Stimulated activated naive CD4-positive, alpha-beta T cell (primary cell): ENCODE measurements at regions not wholly inside any gene's neighbourhood (a gene's known extent, or its start where the extent isn't known, plus 50 kb on each side); places are given as distances from the start of the nearest gene placed in this dataset.

ENCODE experiments used
- DNase-seq, 6 experiments: peaks; one replicate each; lab custom pipeline; 2025; lab: John Stamatoyannopoulos, UW

DNA sequence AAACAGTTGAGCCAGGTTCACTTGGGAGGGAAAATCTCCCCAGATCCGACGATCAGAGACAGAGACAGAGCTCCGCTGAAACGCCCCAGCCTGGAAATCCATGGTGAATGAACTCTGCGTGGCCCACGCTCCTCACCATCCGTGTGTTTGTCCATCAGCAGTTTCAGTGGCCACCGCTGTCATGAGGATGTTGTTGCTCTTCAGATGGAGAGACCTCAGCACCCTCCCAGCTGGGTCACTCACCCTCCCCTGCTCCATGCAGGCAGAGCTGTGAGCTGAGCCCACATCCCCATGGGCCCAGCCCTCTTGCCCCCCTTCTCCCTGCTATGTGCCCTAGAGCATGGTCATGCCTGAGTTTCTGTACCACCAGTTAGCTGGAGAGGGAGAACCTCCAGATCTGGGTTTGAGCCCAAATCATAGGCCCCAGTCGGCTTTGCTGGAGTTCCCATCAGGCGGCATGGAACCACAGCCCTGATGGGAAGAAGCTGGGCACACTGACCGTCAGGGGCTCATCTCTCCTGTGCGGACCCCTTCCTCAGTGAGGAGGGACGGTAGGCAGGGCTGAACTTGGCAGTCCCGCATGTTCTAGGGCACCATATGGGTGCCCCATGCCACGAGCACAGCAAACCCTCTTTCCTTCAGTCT lies 154.4 kb upstream of the COL5A1 start:
- no peak for DNase-seq

DNA sequence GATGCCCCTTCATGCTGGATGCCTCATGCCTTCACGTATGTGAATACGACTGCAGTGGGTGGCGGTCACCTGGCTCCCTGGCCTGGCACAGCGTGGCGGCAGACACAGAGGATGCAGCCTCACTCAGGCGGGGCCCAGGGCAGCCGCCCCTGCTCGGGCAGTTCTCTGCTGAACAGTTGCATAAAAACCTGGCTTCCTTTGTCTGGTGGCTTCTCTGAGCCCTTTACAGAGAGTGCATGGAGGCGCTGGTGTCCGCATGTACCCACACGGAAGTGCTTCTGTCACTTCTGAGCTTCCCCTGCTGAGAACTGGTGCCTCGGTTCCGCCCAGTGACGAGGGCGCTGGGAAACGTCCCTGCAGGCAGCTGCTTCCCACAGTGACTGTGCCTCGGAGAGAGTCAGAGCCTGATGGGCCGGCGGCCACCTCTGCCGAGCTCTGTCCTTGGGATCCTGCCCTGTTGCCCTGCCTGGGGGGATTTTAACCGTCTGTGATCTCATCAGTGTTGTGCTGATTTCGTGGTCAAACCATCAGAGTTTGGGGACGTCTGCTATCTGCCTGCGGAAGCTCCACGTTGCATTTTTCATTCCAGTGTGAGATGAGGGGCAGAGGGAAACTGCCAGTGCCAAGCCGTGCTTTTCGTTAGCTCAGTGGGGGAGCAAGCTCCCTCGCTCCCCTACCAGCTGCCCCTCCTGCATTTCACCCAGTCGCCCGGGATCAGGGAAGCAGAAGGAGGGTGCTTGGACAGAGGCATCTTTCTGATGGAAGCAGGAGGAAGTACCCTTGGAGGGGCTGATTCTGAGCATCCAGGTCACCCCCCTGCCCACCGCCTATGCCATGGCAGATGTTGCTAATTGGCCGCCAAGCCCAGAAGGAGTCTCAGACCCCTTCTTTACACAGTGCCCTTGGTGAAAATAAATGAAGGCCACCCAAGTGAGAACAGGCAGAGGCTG lies 153.0 kb upstream of the COL5A1 start:
- DNase-seq: no peak

DNA sequence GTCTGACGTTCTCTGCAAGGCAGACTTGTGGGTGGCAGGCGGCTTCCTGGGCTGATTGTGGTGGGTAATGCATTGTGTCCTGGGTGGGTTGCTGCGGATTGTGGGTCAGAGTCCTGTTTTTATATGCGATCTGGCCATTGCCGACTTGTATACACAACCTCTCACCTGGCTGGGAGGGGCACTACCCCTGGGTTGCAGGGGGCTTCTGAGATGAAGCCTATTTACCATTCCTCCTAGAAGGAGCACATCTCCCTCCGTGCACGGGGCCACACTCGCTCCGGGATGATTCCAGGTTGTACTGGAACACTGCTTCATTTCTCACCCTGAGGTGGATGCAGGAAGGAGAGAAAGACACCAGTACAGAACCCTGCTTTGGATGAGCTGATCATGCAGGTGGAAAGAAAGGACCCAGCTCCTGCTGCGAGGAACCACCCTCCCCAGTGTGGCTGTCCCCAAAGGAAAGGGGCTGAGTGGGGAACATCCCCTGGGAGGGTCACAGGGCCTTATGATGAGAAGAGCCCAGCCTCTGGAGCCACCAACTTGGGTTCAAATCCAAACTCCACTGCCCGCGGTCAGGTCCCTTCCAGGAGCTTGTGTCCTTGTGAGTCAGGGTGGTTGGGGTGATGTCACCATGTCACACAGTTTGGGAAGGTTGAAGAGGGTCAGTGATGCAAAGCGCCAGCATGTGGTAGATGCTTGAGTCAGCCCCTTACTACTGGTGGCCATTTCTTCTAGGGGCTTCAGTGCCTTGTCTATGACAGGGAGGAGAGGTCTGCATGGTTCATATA lies 151.8 kb upstream of the COL5A1 start:
- DNase-seq: no peak

DNA sequence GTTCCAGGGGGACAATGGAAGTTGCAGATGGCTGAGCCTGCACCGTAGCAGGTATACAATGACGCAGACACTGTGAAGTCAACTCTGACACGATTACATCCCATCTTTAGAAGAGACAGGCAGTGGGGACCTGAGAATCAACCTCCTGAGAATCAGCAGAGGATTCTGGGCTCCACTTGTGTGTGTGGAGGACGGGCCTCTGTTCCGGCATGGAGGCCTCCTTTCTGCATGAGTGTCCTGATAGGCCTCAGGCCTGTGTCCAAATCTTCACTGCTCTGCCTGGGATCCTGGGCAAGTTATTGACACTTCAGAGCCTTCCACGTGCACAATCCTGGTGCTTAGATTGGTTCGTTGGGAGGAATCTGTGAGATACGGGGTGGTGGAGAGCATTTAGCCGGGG lies 151.2 kb upstream of the COL5A1 start:
- no peak for DNase-seq

DNA sequence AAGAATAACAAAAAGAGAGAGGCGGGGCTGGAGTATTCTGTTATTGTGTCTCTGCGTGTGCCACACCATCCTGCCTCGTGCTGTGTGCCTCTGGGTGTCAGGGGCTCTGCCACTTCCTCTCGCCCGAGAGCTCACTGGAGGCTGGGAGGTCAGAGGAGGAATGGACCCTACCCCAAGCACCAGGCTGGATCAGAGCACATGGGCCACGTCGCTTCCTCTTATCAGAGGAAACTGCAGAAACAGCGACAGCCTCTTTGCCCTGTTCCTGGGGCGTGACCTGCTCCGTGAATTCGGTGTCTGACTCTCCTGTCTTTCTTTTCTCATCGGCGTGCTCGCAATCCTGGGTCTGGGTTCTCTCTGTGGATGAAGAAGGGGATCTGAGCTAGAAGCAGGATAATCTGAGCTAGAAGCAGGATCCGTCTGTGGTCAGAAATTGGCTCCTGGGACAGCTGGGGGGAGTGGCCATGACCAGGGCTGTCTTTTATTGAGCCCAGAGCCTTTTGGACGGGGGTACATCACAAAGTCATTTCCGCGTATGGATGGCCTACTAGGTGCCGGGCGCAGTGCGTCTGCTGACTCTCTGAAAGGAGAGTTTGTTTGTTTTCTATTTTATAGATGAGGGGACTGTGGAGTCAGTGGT lies 150.3 kb upstream of the COL5A1 start:
- DNase-seq: no peak

DNA sequence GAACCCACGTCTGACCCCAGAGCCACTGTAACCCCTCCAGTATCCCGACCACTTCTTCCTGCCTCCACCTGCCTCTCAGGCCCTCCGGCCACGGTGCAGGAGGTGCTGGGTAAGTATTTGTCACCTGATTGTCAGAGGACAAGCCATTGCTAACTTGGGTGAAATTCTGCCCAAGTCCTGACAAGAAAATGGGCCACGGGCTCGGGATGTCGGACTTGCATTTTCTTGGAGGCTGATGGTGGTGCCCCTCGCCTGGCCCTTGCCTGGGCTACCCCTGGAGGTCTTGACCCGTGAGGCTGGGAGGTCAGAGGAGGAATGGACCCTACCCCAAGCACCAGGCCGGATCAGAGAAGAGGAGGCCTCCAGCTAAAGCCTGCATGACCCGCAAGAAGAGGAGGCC lies 149.7 kb upstream of the COL5A1 start:
- no peak for DNase-seq

DNA sequence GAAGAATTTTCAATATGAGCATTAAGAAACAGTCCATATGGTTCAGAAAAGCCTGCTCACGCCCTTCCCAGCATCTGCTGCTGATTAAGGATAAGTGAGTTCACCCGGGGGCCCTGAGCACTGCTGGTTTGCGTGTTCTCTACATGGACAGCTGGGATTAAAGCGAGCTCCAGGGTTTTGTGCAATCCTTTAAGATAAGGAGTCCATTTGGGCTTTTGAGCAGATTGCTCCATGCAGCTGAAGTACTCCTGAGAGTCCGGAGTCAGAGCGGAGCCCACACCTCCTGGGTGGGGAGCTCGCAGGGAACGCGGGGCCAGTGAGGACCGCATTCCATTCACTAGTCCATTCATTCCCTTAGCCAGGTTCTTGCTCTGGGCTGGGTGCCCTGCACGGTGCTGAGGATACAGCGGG lies 149.3 kb upstream of the COL5A1 start:
- DNase-seq: no peak

DNA sequence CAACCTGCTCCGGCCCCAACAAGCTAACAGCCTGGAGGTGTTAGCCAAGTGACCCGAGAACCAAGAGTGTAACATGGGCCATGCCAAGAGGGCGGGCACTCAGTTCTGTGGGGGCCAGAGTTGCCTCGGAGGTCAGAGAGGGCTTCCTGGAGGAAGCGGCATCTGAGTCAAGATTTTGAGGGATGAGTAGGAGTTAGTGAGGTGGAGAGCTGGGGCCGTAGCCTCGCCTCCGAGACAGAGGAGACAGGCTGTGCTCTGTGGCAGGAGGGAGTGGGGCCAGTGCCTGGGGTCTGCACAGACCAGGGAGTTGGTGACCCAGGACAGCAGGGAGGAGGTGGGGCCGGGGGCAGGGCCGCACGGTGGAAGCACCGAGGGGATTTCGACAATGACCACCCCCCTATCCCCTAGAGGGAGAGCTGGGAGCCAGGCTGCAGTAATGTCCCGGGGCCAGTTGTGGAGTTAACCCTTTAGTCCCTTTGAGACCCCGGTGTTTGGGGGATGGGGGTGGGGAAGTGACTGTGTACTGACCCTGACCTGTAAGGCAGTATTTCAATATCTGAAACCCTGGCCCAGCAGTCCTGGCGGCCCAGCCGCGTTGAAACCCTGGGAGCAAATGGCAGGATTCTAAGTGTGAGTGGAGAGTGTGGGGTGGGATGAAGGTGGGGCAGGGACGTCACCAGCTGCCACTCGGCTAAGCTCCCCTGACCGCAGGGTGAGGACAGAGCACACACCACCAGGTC lies 148.7 kb upstream of the COL5A1 start:
- no peak for DNase-seq

DNA sequence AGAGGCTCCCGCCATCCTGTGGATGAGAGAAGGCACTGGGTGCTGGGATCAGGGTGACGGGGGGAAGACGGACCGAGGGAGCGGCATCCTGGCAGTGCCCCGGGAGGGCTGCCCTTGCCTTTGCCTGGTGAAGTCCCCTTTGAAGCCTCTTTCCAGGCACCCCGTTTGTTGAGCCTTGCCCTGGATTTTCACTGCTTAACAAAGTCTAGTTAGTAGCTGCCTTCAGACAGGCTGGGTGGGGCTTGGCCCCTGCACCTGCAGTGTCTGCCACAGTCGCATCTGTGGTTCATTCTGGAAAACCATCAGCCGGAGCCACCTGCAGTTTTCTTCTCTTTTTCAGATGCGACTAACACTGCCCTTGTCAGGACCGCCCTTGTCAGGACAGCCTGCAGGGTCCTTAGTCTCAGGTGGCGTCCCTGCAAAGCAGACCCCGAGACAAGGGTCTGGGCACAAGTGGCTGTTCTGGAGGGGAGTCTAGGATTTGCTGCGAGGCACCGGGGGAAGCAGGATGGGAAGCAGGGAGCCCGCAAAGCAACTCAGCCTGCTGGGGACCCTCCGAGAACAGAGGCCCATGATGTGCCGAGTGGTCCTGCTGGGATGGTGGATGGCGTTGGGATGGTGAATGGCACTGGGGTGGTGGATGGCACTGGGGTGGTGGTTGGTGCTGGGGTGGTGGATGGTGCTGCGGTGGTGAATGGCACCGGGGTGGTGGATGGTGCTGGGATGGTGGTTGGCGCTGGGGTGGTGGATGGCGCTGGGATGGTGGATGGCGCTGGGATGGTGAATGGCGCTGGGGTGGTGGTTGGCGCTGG lies 147.9 kb upstream of the COL5A1 start:
- DNase-seq: no peak

DNA sequence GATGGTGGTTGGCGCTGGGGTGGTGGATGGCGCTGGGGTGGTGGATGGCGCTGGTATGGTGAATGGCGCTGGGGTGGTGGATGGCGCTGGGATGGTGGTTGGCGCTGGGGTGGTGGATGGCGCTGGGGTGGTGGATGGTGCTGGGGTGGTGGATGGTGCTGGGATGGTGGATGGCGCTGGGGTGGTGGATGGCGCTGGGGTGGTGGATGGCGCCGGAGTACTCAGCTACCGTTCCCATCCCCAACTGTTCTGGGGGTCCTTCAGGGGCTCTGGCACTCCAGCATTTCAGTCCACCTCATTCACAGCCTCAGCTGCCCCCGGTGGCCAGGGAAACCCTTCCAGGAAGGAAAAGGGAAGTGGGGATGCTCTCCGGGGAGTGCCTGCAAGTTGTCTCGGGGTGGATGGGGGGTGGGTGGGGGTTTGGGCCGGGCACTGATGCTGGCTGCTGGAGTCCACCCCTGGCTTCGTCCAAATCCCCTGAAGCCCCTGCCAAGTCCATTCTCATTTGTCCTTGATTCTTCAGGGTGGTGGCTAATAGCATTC lies 147.3 kb upstream of the COL5A1 start:
- DNase-seq: no peak

DNA sequence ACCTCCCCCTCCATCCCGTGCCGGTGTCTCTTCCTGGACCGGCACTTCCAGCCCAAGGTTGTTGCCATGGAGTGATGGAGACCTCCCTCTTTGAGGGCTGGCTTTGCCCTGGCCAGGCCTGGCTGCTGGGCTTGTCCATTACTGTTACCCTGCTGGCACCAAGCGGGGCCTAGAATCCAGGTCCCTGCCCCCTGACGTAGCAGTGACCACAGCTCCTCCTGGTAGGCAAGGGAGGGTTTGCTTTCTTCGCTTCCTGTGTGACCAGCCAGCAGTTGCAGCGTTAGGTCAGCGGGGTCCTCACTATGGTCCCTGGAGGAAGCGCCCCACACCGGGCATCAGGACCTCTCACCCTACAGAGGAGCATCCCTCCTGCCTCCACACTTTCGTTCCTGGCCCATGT lies 146.7 kb upstream of the COL5A1 start:
- no peak for DNase-seq

DNA sequence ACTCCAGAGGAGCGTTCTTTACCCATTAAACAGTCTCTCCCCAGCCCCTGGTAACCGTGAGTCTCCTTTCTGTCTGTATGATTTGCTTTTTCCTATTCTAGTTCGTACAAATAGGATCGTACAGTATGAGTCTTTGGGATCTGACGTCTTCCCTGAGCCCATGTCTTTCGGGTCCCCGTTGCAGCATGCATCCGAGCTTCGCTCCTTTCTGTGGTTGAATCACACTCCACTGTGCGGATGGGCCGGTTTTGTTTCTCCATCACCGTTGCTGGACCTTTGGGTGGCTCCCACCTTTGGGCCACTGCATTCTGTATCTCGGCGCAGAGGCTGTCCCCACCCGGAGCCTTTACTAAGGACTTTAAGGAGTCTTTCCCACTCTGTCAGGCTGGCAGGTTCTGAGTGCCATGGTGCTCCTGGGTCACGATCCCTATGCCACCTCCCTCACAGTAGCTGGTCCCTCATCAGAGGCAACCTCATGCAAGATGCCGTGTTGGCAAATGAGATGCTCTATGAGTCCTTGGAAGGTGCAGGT lies 145.7 kb upstream of the COL5A1 start:
- no peak for DNase-seq

DNA sequence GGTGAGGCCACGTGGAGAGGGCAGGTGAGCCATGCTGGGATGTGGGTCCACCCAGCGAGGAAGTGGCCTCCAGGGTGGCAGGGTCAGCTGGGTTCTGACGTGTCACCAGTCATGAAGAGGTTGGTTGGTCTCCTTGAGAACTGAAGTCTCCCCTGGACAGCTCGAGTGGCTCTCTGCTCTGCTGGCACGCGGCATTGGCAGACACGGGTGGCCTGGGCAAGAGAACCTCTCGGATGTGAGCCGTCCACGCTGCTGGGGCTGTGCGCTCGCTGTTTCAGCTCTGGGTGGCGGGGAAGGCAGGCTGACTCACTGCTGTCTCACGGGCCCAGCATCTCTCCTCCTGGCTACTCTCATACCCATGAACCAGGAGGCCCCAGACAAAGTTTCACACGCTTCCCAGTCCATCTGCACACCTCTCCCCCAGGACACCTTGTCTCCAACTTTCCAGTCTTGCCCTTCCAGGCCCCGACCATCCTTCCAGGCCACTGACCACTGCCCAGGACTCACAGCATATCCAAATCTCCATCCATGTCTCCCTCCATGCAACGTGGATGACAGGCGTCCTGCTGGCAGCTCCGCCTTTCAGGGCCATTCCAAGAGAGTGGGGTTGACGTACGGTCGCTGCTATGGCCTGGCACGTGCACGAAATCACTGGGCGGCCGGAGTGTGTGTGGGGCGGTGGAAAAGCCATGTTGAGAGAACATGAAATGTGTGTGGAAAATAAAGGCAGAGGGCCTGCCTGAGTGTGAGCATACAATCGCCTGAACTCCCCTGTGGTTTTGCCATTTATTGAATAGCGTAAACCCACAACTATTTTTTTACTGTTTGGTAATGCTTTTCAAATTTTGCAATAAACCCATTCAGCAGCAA lies 145.0 kb upstream of the COL5A1 start:
- no peak for DNase-seq

DNA sequence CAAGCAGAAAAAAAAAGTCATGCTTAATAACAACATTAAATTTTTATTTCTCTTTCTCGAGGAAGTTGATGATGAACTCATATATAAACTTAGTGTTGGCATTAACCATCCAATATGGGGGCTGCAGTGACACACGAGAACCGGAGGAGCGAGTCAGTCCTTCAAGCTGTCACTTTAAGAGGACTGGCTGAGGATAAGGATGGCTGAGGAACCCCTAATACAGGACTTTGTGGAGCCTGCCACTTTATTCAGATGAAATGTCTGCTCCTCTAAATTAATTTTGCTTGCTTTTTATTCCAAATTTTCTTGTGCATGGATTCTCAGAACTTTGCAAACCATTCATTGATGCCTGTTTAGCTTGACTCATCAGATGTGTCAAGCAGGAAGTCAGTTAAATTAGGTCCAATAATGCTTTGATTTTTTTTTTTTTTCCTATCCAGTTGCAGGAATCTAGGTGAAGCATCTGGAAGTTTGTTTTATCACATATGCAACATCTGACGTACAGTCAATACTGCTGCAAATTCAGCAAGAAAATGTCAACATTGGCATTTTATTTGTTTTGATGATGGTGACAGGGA lies 144.2 kb upstream of the COL5A1 start:
- DNase-seq: no peak

DNA sequence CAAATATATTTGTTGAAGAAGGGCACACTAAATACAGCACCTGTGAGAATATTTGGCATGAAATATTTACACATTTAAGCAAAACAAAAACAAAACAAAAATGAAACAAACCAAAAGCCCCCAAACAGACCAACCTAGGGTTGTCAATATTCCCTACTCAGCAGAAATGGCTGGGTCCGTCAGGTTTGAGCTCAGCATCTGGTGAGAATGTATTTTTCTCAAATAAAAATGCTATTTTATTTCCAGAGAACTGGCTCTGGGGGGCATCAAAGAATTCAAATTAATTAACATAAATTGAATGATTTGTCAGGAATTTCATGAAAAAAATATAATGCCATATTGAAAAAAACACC lies 142.8 kb upstream of the COL5A1 start:
- DNase-seq: no peak

DNA sequence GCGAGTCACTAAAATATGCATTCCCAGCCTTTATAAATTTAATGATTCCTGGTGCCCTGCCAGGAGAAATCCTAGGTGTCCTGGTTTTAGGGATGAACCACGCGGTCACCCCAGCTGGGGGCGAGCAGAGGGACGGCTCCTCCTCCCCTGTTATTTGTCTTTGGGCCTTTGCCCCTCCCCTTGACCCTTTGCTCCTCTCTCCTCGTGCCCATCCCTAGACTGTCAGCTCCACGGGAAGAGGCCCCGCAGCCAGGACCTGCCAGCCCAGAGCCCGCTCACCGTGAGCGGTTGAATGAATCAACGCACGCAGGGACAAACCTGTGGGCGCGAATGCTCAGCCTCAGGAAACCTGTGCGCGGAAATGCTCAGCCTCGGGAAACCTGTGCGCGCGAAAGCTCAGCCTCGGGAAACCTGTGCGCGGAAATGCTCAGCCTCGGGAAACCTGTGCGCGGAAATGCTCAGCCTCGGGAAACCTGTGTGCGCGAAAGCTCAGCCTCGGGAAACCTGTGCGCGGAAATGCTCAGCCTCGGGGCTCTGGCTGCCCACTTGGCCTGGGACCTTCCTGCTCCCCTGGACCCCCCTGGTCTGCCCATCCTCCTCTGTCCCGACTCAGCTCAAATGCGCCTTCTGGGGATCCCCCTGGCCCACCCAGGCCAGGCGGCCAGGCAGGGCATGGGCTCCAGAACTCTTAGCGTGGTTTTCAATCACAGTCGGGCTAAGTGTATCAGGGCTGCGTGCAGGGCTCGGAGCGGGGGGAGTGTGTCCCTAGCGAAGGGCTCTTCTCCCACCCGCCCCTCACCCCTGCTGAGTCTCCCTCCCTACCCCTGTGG lies 140.5 kb upstream of the COL5A1 start:
- no peak for DNase-seq

DNA sequence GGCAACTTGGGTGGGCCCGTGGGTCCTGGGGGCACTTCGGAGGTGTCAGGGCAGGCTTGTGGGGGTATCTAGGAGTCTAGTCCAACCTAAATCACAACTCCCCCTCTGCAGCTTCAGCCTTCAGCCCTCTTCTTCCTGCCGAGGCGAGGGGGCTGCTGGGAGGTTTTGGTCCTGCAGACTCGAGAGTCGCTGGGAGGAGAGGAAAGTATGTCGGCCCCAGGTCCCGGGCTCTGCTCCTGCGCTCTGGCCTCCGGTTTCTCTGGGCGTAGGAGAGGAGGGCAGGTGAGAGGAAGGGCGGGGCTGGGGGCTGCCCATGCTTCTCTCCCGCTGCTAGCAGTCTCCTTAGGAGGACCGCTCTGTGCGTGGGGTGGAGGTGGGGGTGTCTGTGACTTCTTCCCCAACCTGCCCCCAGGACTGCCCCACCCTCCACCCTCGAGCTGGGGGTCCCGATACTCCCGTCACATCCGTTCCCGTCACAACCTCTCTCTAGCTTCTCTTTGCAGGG lies 139.8 kb upstream of the COL5A1 start:
- no peak for DNase-seq
